Endothelial cell of umbilical vein (primary cell): ENCODE measurements at regions not wholly inside any gene's neighbourhood (a gene's known extent, or its start where the extent isn't known, plus 50 kb on each side); places are given as distances from the start of the nearest gene placed in this dataset.

Experiments used
- CTCF ChIP-seq, 2 donors: IDR thresholded peaks; 1 replicate in 1 of 2; 2 replicates in 1 of 2; pipeline ENCODE4 v1.5.1; 2011; ENCODE audit warnings: low read length in 2 of 2, mild to moderate bottlenecking in 2 of 2, moderate library complexity in 2 of 2, control low read depth in 1 of 2, inconsistent platforms in 1 of 2, low read depth in 1 of 2; ENCODE audit not compliant: insufficient read depth in 1 of 2; ENCODE audit errors: extremely low read depth in 1 of 2
- EZH2 ChIP-seq: IDR thresholded peaks from 2 replicates; pipeline ENCODE4 v1.6.1; 2012; ENCODE audit warnings: borderline replicate concordance, low read depth, mild to moderate bottlenecking, moderate library complexity, low read length, inconsistent platforms; ENCODE audit not compliant: severe bottlenecking
- JUN ChIP-seq: IDR thresholded peaks from 2 replicates; pipeline ENCODE4 v1.6.1; 2011; ENCODE audit warnings: borderline replicate concordance, low read depth; ENCODE audit not compliant: insufficient read length, insufficient read depth
- MAX ChIP-seq: IDR thresholded peaks from 2 replicates; pipeline ENCODE4 v1.6.1; 2011; ENCODE audit not compliant: insufficient read depth, insufficient read length
- MYC ChIP-seq: IDR thresholded peaks from one replicate; pipeline ENCODE4 v1.6.1; 2011; ENCODE audit warnings: mild to moderate bottlenecking, low read depth, low read length
- POLR2A ChIP-seq: IDR thresholded peaks from 2 replicates; pipeline ENCODE4 v1.6.1; 2012; ENCODE audit warnings: low read depth, mild to moderate bottlenecking, control low read depth, low read length
- POLR2AphosphoS5 ChIP-seq: IDR thresholded peaks from 2 replicates; pipeline ENCODE4 v1.6.1; 2012; ENCODE audit warnings: low read depth, mild to moderate bottlenecking, control low read depth, low read length, moderate library complexity; ENCODE audit not compliant: insufficient read depth

GRCh38 chr11:134655189-134655989, 243.3 kb upstream of the B3GAT1 start:
- TF ChIP-seq CTCF (IDR thresholded peaks at IDR 0.05; ENCODE audit: extremely low read depth in 1 of 2, insufficient read depth in 1 of 2, low read depth in 1 of 2, low read length in 2 of 2) (no peak), EZH2 (no peak), POLR2AphosphoS5 (no peak), POLR2A (no peak), MAX (no peak), MYC (no peak), JUN (no peak)
